ENCODE measurements at regions not wholly inside any gene's neighbourhood (a gene's known extent, or its start where the extent isn't known, plus 50 kb on each side); places are given as distances from the start of the nearest gene placed in this dataset.
"Not testable (repeated sequence)": the region's sequence is repeated elsewhere in the genome, so short reads cannot be mapped to it uniquely, and the experiment has no call there.

DNA sequence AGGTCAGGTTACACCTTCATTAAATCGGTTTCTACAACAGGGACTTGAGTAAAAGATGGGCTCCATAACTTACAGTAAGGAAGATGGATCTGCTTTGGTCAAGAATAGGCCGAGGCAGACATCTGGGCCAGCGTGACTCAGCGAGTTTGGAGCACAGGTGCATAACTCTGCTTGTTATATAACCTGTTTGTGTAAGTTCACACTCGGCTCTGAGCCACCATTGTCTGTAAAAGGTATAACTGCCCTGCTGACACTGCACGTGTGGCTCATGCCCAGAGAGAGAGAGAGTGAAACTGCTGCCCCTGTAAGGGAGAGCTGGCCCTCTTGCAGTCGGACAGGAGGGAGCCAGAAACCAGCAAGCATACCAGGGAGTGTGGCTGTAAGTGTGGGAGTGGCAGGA is 737.9 kb upstream of the SLC35B3 start:
- no peak for DNase-seq (ENCODE audit: low spot score)

DNA sequence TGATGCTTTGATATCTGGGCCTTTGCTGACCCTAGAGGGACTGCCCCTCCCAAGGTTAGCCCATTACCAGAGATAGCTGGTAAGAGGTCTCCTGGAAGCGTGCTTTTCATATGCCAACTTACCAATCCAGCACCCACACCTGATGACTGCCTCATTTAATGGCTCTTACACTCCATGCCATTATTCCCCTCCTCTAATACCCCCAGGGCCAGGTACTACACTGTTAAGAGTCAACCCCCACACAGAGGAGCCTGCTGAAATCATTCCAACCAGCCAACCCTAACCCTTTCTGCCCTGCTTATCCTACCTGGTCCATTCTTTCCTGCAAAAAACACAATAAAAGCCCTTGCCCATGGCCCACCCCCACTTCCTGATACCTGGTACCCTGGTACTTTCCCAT is 736.8 kb upstream of the SLC35B3 start:
- DNase-seq (ENCODE audit: low spot score) = no peak

DNA sequence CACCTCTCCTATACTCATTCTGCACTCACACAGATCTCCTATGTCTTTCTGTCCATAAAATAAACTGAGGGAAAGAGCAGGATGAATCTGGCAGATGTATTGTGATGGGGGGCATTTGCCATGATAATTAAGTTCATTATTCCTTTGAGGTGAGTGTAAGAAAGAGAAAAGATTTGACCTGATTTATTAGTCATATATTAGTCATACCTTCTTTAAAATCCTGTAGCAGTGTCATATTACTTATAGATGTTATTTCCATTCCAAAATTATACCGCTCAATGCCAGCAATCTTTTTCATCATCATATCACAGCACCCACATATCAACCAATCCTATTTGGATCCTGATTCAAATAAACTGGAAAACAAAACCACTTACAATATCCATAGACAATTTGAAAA is 733.3 kb upstream of the SLC35B3 start:
- no peak for DNase-seq (ENCODE audit: low spot score)

DNA sequence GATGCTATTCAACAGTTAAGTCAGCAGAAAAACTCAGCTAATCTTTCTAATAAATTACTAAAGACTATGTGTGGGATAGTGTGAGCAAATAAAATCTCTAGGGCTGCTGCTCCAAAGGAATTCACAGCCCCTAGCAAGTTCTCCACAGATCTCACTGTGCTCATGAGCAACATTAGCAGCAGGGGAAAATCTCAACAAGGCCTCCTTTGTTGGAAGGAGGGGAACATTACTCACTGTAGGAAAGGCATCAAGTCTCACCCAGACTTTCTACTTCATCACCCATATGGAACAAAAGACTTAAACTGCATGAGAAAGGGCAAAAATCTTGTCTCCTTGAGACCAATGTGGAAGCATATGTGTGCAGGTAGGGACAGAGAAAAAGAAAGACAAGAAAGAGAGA is 726.4 kb upstream of the SLC35B3 start:
- no peak for DNase-seq (ENCODE audit: low spot score)

DNA sequence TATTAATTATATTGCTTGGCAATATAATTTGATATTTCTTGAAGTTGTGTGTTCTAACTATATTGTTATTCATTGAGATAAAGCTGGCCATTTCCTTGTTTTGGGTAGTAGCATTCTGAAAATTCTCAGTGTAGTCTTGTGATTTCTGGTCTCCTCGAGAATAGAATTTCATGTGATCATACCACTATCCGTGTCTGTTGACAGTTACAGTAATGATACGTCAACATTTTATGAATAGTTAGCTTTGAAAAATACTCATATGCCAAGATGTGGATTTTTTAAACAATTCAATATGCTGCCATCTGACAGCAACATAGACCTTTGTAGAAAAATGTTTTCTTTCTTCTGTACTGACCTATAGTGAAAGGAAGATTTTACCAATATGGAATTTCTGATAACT is 723.7 kb upstream of the SLC35B3 start:
- DNase-seq (ENCODE audit: low spot score) = no peak

DNA sequence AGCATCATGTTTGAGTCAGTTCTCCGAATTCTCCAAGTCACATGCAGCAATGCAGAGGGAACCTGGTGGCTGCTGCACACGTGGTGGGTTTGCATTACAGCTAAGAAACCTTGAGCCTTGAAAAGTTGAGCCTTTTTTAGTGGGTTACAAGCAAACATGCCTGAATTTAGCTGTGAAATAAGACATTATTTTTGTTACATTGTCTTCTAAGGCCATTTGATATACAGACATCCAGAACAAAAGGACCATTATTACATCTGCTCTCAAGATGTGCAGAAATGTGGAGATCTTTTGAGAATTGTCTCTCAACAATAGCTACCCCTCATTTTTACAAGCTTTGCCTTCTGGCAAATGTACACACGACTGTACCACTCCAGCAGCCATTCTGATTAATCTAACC is 720.5 kb upstream of the SLC35B3 start:
- no peak for DNase-seq (ENCODE audit: low spot score)

DNA sequence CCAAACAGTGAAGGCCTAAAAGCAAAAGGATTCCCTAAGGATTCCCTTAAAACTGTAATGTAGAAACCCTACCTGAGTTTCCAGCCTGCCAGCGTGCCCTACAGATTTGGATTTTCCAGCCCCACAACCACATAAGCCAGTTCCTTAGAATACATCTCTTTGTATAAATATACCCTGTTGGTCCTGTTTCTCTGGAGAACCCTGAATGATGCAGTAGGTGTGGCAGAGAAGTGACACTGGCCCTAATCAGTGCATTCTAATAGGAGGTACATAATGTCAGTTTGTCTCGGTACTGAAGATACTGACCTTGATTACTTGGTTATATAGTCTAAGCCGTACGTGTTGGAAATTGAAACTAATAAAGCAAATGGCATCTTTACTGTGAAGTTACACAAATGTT is 707.8 kb upstream of the SLC35B3 start:
- DNase-seq (ENCODE audit: low spot score) = no peak

DNA sequence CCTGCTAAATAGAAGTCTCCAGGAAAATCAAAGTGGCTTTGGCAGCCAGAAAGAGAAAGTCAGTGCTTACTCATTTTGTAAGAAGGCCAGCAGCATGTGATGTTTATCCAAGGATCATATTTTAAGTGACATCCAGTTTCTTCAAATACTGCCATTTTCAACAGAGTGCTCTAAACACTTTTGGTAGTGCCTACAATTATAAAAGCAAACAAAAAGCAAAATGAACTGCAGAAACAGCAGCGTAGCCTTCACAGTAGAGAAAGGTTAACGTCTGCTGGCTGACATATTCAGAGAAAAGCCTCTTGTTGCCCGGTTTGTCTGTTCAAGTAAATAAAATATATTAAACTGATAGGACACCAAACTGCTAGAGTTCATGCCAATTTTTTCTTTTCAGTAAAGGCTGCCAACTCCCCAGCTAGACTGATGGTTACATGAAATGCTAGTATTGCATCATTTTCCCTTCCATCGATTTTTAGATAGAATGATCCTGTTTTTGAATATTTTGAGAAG is 705.7 kb upstream of the SLC35B3 start:
- no peak for DNase-seq (ENCODE audit: low spot score)

DNA sequence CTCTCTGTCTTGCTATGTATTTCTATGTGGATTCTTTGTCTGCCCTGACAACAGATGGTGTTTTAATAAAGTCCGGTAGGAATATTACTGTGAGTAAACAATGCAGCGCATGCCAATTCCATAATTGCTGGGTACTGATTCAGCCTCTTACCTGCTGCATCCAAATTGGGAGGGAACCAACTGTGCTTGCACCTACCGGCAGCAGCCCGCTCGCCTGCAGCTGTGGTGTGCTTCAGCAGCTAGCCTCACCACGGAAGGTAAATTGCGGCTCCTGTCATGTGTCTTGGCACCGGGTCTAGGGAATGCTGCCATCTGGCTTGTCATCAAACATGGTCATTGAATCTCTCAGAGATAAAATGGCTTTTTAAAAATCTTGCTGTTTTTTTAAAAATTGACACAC is 704.8 kb upstream of the SLC35B3 start:
- peak; percentile 9 for DNase-seq (ENCODE audit: low spot score)

DNA sequence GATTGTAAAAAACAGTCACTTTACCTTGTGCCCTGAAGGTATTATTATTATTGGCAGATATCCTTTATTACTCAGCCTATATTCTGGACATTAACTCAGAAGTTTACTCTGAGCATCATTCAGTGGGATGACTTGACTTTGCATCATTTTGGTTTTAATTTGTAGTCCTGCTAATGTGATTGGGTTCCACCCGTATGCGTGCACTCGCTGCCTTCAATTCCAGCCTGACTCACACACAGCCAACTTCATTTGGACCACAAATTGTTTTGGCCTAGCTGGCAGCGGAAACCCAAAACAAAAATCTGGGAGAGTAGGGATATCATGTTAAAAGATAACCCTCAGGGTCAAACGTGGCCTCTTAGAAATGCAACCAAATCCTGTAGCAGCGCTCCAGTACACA is 704.4 kb upstream of the SLC35B3 start:
- no peak for DNase-seq (ENCODE audit: low spot score)

DNA sequence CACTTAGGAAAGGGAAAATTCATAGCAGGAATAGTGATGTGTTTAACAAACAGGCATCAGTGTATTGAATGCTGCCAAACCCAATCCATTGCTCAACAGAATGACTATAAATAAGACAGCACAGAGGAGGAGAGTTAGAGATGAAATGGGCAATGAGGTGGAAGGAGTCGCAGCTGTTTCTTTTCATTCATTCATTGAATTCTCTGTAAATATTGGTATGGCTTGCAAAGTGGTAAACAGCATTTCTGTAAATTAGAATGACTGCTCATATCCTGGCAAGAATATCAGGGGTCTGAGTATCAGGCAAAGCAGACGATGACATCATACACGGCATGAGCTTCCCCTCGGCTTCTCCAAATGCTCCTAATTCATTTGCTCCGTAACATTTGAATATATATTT is 703.6 kb upstream of the SLC35B3 start:
- DNase-seq (ENCODE audit: low spot score) = no peak

DNA sequence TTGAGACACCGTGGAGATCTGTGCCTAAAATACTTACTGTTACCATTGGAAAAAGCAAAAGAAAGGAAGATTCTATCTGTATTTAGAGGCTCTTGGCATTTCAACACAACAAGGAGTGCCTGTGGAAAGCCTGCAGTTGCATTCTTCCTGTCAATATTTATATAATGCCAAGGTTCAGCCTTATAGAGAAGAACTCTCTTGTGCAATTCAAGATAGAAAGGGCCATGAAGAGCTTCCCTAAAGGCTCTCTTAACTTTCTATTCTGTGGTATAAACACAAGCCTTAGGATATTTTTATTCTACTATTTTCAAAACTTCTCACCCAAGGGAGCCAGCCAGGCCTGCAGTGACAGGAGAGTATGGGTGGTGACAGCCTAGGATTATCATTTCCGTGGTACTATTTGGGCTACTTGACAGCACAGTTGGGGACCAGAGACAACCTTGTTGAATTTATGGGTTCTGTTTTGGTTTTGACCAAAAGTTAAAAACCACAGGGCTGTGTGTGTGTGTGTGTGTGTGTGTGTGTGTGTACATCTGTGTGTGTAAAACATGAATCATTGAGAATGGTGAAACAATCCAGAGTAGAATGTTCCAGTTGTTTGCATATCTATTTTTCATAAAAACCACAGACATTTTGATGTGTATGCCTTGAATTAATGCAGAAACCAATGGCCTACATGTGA is 700.9 kb upstream of the SLC35B3 start:
- no peak for DNase-seq (ENCODE audit: low spot score)

DNA sequence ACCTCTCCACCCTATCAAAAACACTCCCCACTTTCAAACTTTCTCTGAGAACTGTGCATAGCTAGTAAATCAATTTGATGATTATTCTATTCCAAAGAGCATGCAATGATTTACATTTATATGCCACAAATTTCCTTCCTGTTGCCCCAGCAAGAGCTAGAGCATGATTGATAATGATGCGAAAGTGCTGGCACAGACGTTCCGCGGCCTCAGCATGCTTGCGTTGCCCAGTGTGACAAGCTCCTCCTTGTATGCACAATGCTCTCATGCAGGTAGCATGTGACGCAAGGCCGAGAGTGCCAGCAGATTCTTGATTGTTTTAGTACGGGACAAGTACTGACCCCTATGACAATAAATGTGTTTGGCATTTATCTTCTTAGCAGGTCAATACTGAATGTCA is 696.3 kb upstream of the SLC35B3 start:
- no peak for DNase-seq (ENCODE audit: low spot score)

DNA sequence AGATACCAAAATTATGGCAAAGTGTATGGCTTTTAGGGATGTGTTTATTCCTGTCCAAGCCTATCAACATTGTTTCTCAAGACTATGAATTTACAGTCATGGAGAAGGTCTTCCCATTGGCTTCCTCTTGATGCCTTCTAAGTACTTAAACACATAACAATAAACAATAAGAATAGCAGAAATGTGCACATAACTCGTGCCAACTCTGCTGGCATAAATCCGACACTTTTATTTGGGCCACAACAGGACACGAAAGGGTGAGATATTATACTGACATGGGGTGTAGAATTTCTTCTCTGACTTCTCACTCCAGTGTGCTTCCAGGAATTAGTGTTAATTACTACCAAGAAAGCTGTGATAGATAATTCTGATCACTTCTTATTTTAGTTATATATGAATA is 695.9 kb upstream of the SLC35B3 start:
- no peak for DNase-seq (ENCODE audit: low spot score)

DNA sequence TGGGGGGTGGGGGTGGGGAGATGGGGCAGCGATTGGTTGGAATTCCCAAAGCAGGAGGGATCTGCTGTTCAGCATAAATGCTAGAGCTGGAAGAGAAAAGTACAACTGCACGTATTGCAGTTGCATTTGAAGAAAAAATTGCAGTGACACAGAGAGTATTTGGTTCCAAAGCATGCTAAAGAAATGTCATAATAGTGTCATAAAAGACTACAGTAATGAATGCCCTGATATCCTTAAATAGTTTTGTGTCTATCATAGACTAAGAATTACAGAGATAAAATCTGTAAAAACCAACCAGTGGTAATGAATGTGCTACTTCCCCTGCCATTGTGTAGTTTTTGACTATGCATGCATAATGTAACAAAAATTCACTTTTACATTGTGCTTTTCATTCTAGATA is 693.6 kb upstream of the SLC35B3 start:
- no peak for DNase-seq (ENCODE audit: low spot score)

DNA sequence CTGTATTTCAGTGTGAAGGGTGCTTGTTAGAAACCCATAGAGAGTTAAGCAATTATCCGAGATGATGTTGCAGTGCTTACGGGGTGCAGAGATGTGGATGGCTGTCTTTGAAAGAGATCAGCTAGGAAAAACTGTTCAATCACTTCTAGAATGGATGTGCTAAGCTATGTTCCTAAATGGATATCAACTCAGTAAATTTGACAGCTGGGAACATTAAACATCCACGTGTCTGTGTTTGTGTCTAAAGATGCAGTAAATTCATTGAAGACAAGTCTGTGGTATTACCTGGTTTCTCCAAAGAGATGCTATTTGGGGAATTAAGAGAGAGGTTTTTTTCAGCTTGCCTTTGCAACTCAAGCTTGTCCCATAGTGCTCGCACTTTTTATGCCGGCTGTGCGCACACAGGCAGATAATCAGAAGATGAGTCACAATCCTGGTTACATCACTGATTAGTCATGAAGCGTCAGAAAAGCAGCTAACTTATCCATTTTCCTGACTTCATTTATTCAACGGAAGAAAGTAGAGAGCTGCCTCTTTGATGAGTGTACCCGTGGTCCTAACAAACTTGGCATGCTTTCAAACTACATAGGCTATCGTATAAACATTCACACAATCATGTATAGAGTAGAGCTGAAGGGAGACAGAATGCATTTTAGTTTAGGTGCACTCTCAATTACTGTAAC is 691.7 kb upstream of the SLC35B3 start:
- peak; percentile 51 for DNase-seq (ENCODE audit: low spot score)

DNA sequence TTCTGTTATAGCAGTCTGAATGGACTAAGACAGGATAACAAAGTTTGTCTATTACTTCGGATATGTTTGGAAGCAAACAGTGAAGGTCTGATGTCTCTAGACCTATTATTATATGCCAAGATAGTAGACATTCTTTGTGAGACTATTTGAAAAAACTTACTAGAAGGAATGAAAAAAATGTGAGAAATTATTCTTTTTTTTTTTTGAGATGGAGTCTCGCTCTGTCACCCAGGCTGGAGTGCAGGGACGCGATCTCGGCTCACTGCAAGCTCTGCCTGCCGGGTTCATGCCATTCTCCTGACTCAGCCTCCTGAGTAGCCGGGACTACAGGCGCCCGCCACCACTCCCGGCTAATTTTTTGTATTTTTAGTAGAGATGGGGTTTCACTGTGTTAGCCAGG is 690.7 kb upstream of the SLC35B3 start:
- not testable (repeated sequence) for DNase-seq (ENCODE audit: low spot score)

DNA sequence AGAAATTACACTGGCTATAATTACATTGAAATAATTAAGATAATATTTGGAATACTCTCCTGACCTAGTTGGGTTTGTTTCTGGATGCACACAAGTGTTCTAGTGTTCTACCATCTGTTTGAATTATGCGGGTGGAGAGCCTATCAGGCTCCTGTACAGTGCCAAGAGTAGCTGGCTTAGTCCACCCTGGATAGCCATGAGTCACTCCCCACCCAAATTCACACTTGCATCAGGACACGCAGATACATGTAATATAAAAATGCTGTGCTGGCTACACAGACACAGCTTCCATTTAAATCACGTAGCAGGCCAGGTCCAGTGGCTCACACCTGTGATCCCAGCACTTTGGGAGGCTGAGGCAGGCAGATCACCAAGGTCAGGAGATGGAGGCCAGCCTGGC is 686.2 kb upstream of the SLC35B3 start:
- no peak for DNase-seq (ENCODE audit: low spot score)

DNA sequence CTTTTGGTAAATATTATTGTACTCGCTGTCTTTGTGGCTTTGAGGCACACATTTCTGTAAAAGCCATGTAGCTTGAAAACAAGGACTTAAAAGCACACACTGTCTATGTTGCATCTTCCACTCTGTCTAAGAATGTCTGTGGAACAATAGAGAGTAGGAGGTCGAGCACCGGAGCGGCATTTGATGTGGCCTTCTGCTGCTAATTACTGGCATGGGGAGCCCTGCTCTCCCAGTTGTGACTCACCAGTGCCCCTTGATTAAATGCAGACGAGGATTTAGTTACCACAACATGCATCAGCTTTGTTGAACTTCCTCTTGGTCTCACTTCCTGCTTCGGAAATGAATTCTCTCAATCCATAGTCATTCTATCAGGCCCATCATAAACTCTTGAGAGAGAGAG is 680.7 kb upstream of the SLC35B3 start:
- peak; percentile 85 for DNase-seq (ENCODE audit: low spot score)

DNA sequence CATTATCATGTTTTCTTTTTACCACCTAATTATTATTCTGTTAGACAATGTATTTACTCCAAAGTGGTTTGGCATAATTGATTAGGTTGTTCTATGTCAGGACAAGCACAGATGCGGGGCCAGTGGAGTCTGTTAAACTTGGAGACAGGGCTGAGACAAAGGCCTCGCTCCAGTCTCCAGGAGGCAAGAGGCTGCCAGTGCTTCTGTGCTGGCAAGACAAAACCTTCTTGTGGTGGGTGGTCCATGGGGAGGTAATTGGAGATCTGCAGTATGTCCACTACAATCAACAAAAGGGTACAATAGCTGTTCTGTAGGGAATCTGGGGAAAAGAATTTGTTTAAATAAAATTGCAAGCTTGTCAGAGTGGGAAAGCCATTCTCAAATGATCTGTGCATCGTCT is 677.2 kb upstream of the SLC35B3 start:
- no peak for DNase-seq (ENCODE audit: low spot score)

DNA sequence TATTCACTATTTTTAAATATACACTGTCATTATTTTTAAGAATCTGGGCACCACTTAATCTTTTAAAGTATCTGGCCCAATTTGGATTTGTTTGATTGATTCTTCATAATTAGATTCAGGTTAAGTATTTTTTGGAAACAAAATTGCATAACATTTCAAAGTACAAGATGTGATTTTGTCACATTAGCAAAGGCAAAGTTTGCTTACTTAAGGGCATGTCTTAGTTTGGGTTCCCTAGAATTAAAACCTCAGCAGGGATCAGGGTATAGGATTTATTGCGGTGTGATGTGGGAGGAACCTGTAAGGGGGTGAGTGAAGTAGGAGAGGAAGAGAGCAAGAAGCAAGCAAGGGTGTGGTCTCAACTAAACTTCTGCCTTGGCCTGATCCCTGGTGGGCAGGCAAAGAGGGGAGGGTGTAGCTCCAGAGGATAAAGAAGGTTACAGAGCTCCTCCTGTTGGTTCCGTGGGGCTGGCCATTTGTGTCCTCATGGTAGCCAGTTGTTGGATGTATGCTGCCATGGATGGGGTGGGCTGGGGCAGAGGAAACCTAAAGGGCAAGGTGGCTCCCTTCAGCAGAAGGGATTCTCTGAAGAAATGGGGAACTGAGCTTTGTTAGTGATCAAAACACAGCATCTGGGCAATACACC is 668.7 kb upstream of the SLC35B3 start:
- DNase-seq (ENCODE audit: low spot score) = no peak

DNA sequence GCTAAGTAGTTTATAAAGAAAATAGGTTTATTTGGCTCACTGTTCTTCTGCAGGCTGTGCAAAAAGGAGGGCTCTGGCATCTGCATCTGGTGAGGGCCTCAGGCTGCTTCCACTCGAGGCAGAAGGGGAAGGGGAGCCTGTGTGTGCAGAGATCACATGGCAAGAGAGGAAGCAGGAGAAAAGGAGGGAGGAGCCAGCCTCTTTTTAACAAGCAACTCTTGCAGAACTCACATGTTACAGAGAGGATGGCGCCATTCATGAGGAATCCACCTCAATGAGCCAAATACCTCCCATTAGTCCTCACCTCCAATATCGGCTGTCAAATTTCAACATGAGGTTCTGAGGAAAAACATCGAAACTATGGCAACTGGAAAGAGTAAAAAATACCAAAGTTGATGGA is 666.6 kb upstream of the SLC35B3 start:
- DNase-seq (ENCODE audit: low spot score) = no peak

DNA sequence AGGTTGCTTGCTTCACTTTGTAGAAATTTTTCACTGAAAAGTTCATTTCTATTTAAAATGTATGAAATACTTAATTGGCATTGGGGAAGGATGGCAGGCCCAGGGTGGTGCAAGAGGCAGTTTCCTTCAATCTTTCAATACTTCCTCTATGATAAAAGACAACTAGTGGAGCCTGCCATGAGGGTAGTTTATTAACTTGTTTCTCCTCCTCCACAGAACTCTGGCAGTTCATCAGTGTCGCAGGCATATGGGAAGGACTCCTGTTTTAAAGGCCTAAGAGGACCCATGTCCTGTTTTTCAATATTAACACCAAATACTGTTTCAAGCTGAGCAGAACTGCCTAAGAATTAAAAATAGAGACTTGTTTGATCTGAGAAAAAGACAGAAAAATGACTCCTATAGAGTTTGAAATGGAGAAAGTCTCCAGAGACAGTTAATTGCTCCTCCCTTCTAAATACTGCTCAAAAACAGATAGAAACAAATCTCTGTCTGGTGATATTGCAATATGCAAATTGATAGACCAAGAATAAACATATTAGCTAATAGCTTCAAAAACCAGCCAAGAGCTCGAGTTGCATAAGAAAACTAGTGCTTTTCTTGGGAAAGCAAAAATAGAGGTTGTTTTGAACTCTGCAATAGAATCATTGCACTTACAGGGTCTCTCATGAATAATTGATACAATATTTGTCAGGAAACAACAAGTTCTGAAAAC is 665.7 kb upstream of the SLC35B3 start:
- DNase-seq (ENCODE audit: low spot score) = no peak

All from SW480 (cell line).